ENCODE measurements at regions not wholly inside any gene's neighbourhood (a gene's known extent, or its start where the extent isn't known, plus 50 kb on each side); places are given as distances from the start of the nearest gene placed in this dataset.

GRCh38 chr5:114981111-114981510 lies 188.6 kb downstream of the TRIM36 start:
- no peak overlapping the region for H3K4me3 ChIP-seq
- H3K27ac ChIP-seq = no peak overlapping the region
- no peaks in the 10 kb centered on the region for H3K9me3 ChIP-seq
- no peaks in the 10 kb centered on the region for H3K36me3 ChIP-seq
- TF ChIP-seq POLR2AphosphoS5 (IDR thresholded peaks at IDR 0.05) (no peak), CTCF (IDR thresholded peaks at IDR 0.05) (no peak), EP300 (IDR thresholded peaks at IDR 0.05) (no peak), POLR2A (IDR thresholded peaks at IDR 0.05) (no peak)
- intact Hi-C loops (cut with DNase I; ENCODE audit: low total_unique reads) = no loop called here
- no peaks in the 10 kb centered on the region for H3K27me3 ChIP-seq
- H3K4me1 ChIP-seq = no peaks in the 10 kb centered on the region
- WGBS, 5 donors = 60 to 71% (median 69%) methylated on average over 3 of the region's 3 CpGs
- no peak for DNase-seq

DNA sequence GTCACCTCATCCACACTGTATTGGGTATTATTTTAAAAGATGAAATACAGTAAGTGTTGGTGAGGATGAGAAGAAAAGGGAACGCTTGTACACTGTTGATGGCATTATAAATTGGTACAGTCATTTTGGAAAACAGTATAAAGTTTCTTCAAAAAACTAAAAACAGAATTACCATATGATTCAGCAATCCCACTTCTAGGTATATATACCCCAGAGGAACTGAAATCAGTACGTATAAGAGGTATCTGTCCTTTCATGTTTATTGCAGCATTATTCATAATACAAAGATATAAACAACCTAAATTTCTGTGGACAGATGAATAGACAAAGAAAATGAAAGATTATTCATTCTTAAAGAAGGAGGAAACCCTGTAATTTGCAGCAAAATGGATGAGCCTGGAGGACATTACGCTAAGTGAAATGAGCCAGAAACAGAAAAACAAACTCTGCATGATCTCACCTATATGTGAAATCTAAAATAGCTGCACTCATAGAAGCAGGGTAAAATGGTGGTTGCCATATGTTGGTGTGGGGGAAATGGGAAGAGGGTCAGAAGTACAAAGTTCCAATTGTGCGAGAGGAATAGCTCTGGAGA lies 191.6 kb downstream of the TRIM36 start:
- no peaks in the 10 kb centered on the region for H3K9me3 ChIP-seq
- TF ChIP-seq POLR2AphosphoS5 (IDR thresholded peaks at IDR 0.05) = no peak
- TF ChIP-seq EP300 (IDR thresholded peaks at IDR 0.05) = no peak
- TF ChIP-seq POLR2A (IDR thresholded peaks at IDR 0.05) = no peak
- no peak for TF ChIP-seq CTCF (IDR thresholded peaks at IDR 0.05)
- no peaks in the 10 kb centered on the region for H3K27me3 ChIP-seq
- H3K27ac ChIP-seq = no peak overlapping the region
- DNase-seq = no peak
- intact Hi-C loops (cut with DNase I; ENCODE audit: low total_unique reads) = no loop called here
- no peaks in the 10 kb centered on the region for H3K4me1 ChIP-seq
- WGBS, 5 donors = 77 to 88% (median 85%) methylated on average over 4 of the region's 4 CpGs
- H3K4me3 ChIP-seq = no peak overlapping the region
- no peaks in the 10 kb centered on the region for H3K36me3 ChIP-seq

- no peak overlapping the region for H3K4me3 ChIP-seq
- no peaks in the 10 kb centered on the region for H3K4me1 ChIP-seq
- H3K27me3 ChIP-seq = no peaks in the 10 kb centered on the region
- DNase-seq = no peak
- TF ChIP-seq POLR2AphosphoS5 (IDR thresholded peaks at IDR 0.05) (no peak), CTCF (IDR thresholded peaks at IDR 0.05) (no peak), POLR2A (IDR thresholded peaks at IDR 0.05) (no peak), EP300 (IDR thresholded peaks at IDR 0.05) (no peak)
- intact Hi-C loops (cut with DNase I; ENCODE audit: low total_unique reads) = no loop called here
- no peaks in the 10 kb centered on the region for H3K36me3 ChIP-seq
- WGBS, 5 donors = 57 to 73% (median 67%) methylated on average over 1 of the region's 1 CpG
- H3K27ac ChIP-seq = no peak overlapping the region
- H3K9me3 ChIP-seq = peaks cover 0 to under 1% (median 0%) of the 10 kb centered on the region in 4 donors
Measured at GRCh38 chr5:114969482-114969881, 200.2 kb downstream of the TRIM36 start.

- WGBS, 5 donors = 73 to 85% (median 83%) methylated on average over 7 of the region's 7 CpGs
- intact Hi-C loops (cut with DNase I; ENCODE audit: low total_unique reads) = no loop called here
- no peak for TF ChIP-seq EP300 (IDR thresholded peaks at IDR 0.05)
- no peak for TF ChIP-seq POLR2A (IDR thresholded peaks at IDR 0.05)
- no peak for TF ChIP-seq CTCF (IDR thresholded peaks at IDR 0.05)
- no peak for TF ChIP-seq POLR2AphosphoS5 (IDR thresholded peaks at IDR 0.05)
Measured at GRCh38 chr5:114957384-114957783, 212.3 kb downstream of the TRIM36 start.

More at GRCh38 chr5:114957384-114957783, 212.3 kb downstream of the TRIM36 start:
- H3K4me3 ChIP-seq = no peak overlapping the region
- H3K27ac ChIP-seq = no peak overlapping the region
- no peaks in the 10 kb centered on the region for H3K4me1 ChIP-seq
- no peaks in the 10 kb centered on the region for H3K27me3 ChIP-seq
- no peaks in the 10 kb centered on the region for H3K36me3 ChIP-seq
- no peak for DNase-seq
- H3K9me3 ChIP-seq = peaks cover 0 to 9% (median 0%) of the 10 kb centered on the region in 4 donors
